IMR-90 (cell line): ENCODE measurements at regions not wholly inside any gene's neighbourhood (a gene's known extent, or its start where the extent isn't known, plus 50 kb on each side); places are given as distances from the start of the nearest gene placed in this dataset.

ENCODE experiments used
- ATAC-seq: fragments of 200-7000 bp; cut with Tn5 transposase; 2 replicates; pipeline ENCODE4 v1.9.1; 2020; ENCODE audit warnings: low read depth, mild to moderate bottlenecking, moderate library complexity
- BruUV-seq: library from RNA; stranded (reverse); fragments of 400-500 nt; replicated peaks from 2 replicates; lab custom pipeline; 2021; lab: Mats Ljungman, UMichigan
- CTCF ChIA-PET: fragments of 300-600 bp; formaldehyde crosslinking; extraction: SDS; loops from one replicate; lab custom pipeline; 2021; ENCODE audit warnings: antibody characterized with exemption; lab: Yijun Ruan, JAX
- POLR2A ChIA-PET: fragments of 300-600 bp; sonication (Branson Sonifier 250); formaldehyde crosslinking; loops from one replicate; lab custom pipeline; 2022; ENCODE audit warnings: antibody characterized with exemption; ENCODE audit not compliant: unreplicated experiment; lab: Charles Lee
- DNase-seq: peaks from one replicate; pipeline ENCODE4 v3.0.0; 2013
- H2AFZ ChIP-seq: replicated peaks from 2 replicates; pipeline ENCODE3; 2013; ENCODE audit warnings: low read length, mild to moderate bottlenecking; ENCODE audit not compliant: poor library complexity
- H2AK5ac ChIP-seq: 2 replicates; pipeline ENCODE4 v1.6.1; 2013; ENCODE audit warnings: low read depth, low read length, inconsistent platforms
- H2AK9ac ChIP-seq: replicated peaks from 2 replicates; pipeline ENCODE3; 2013; ENCODE audit warnings: mild to moderate bottlenecking, low read depth, low read length, moderate library complexity; ENCODE audit not compliant: poor library complexity
- H2BK120ac ChIP-seq: 2 replicates; pipeline ENCODE4 v1.6.1; 2013; ENCODE audit warnings: low read depth, low read length, inconsistent platforms
- H2BK15ac ChIP-seq: 3 replicates; pipeline ENCODE4 v1.6.1; 2013; ENCODE audit warnings: low read depth, low read length, inconsistent platforms
- H2BK20ac ChIP-seq: 2 replicates; pipeline ENCODE4 v1.6.1; 2013; ENCODE audit warnings: low read depth, mild to moderate bottlenecking, inconsistent platforms, low read length, moderate library complexity
- H2BK5ac ChIP-seq: 2 replicates; pipeline ENCODE4 v1.6.1; 2013; ENCODE audit warnings: mild to moderate bottlenecking, low read depth, low read length, inconsistent platforms; ENCODE audit not compliant: poor library complexity, severe bottlenecking
- H3K14ac ChIP-seq: replicated peaks from 2 replicates; pipeline ENCODE4 v1.6.1; 2013; ENCODE audit warnings: low read depth, low read length, inconsistent platforms
- H3K18ac ChIP-seq: 2 replicates; pipeline ENCODE4 v1.6.1; 2013; ENCODE audit warnings: low read depth, low read length, control low read depth
- H3K23ac ChIP-seq: 2 replicates; pipeline ENCODE4 v1.6.1; 2013; ENCODE audit warnings: low read depth, low read length, inconsistent platforms
- H3K27ac ChIP-seq: 2 replicates; pipeline ENCODE4 v1.5.1; 2013; ENCODE audit warnings: mild to moderate bottlenecking, control low read depth, low read length; ENCODE audit not compliant: insufficient read depth
- H3K27me3 ChIP-seq: 2 replicates; pipeline ENCODE4 v1.6.1; 2013; ENCODE audit warnings: low read length; ENCODE audit not compliant: control insufficient read depth, insufficient read depth
- H3K36me3 ChIP-seq: 2 replicates; pipeline ENCODE4 v1.6.1; 2013; ENCODE audit warnings: low read length, mixed read lengths; ENCODE audit not compliant: control insufficient read depth, insufficient read depth
- H3K4ac ChIP-seq: 2 replicates; pipeline ENCODE4 v1.6.1; 2013; ENCODE audit warnings: low read depth, low read length, inconsistent platforms
- H3K4me1 ChIP-seq: 2 replicates; pipeline ENCODE4 v1.6.1; 2013; ENCODE audit warnings: low read length, mixed read lengths; ENCODE audit not compliant: control insufficient read depth, insufficient read depth
- H3K4me2 ChIP-seq: 2 replicates; pipeline ENCODE4 v1.6.1; 2013; ENCODE audit warnings: low read depth, mild to moderate bottlenecking, control low read depth, low read length, moderate library complexity
- H3K4me3 ChIP-seq: 2 replicates; pipeline ENCODE4 v1.5.1; 2013; ENCODE audit warnings: low read depth, mild to moderate bottlenecking, control low read depth, low read length, moderate library complexity; ENCODE audit not compliant: insufficient read depth
- H3K56ac ChIP-seq: 2 replicates; pipeline ENCODE4 v1.6.1; 2013; ENCODE audit warnings: low read length, inconsistent platforms; ENCODE audit not compliant: insufficient read depth; ENCODE audit errors: extremely low read depth
- H3K79me1 ChIP-seq, 2 experiments: 2 replicates each; pipeline ENCODE4 v1.6.1; 2013; ENCODE audit warnings: low read length in 2 of 2, inconsistent platforms in 1 of 2, low read depth in 1 of 2
- H3K9ac ChIP-seq: 2 replicates; pipeline ENCODE4 v1.6.1; 2013; ENCODE audit warnings: low read depth, low read length, control low read depth
- H3K9me1 ChIP-seq: 2 replicates; pipeline ENCODE4 v1.6.1; 2013; ENCODE audit warnings: low read length, inconsistent platforms; ENCODE audit not compliant: insufficient read depth
- H3K9me3 ChIP-seq: 2 replicates; pipeline ENCODE4 v1.6.1; 2013; ENCODE audit warnings: low read length; ENCODE audit not compliant: control insufficient read depth, insufficient read depth
- H4K20me1 ChIP-seq: 2 replicates; pipeline ENCODE4 v1.6.1; 2013; ENCODE audit warnings: low read length, inconsistent platforms; ENCODE audit not compliant: insufficient read depth
- H4K5ac ChIP-seq: 2 replicates; pipeline ENCODE4 v1.6.1; 2013; ENCODE audit warnings: mild to moderate bottlenecking, low read depth, low read length, control low read depth
- H4K8ac ChIP-seq, 2 experiments: 2 replicates each; pipeline ENCODE4 v1.6.1; 2013; ENCODE audit warnings: low read depth in 2 of 2, low read length in 2 of 2, control low read depth in 1 of 2, inconsistent platforms in 1 of 2
- H4K91ac ChIP-seq: 2 replicates; pipeline ENCODE4 v1.6.1; 2013; ENCODE audit warnings: low read depth, low read length, inconsistent platforms; ENCODE audit not compliant: insufficient read depth
- BHLHE40 ChIP-seq: fragments of 150-350 bp; IDR thresholded peaks from 2 replicates; pipeline ENCODE4 v1.6.1; 2016; ENCODE audit warnings: mild to moderate bottlenecking, low read depth, low read length
- CEBPB ChIP-seq: IDR thresholded peaks from 2 replicates; pipeline ENCODE4 v1.6.1; 2012; ENCODE audit warnings: low read depth, low read length, improper control_type of control experiment
- CHD1 ChIP-seq: IDR thresholded peaks from 2 replicates; pipeline ENCODE4 v1.6.1; 2012; ENCODE audit warnings: low read depth, low read length, improper control_type of control experiment
- ELK1 ChIP-seq: fragments of 150-350 bp; IDR thresholded peaks from 2 replicates; pipeline ENCODE4 v1.6.1; 2016; ENCODE audit warnings: low read depth, mild to moderate bottlenecking, low read length, moderate library complexity, borderline replicate concordance
- FOS ChIP-seq: fragments of 150-350 bp; IDR thresholded peaks from 2 replicates; pipeline ENCODE4 v1.6.1; 2016; ENCODE audit warnings: low read depth, low read length
- MAFK ChIP-seq: IDR thresholded peaks from 2 replicates; pipeline ENCODE4 v1.6.1; 2012; ENCODE audit warnings: low read depth, low read length, improper control_type of control experiment
- MAZ ChIP-seq: IDR thresholded peaks from 2 replicates; pipeline ENCODE4 v1.6.1; 2012; ENCODE audit warnings: low read depth, mild to moderate bottlenecking, low read length, improper control_type of control experiment, moderate library complexity, borderline replicate concordance
- MXI1 ChIP-seq: IDR thresholded peaks from 2 replicates; pipeline ENCODE4 v1.6.1; 2012; ENCODE audit warnings: low read depth, mild to moderate bottlenecking, low read length, moderate library complexity, borderline replicate concordance
- NFE2L2 ChIP-seq: fragments of 150-350 bp; IDR thresholded peaks from 2 replicates; pipeline ENCODE4 v1.6.1; 2016; ENCODE audit warnings: low read depth, mild to moderate bottlenecking, low read length
- POLR2A ChIP-seq: IDR thresholded peaks from 2 replicates; pipeline ENCODE4 v1.6.1; 2012; ENCODE audit warnings: mild to moderate bottlenecking, low read depth, low read length
- RAD21 ChIP-seq: IDR thresholded peaks from 2 replicates; pipeline ENCODE4 v1.6.1; 2012; ENCODE audit warnings: low read length, improper control_type of control experiment
- RCOR1 ChIP-seq: IDR thresholded peaks from 2 replicates; pipeline ENCODE4 v1.6.1; 2012; ENCODE audit warnings: mild to moderate bottlenecking, low read length, improper control_type of control experiment; ENCODE audit not compliant: insufficient replicate concordance
- RFX5 ChIP-seq: IDR thresholded peaks from 2 replicates; pipeline ENCODE4 v1.8.0; 2012; ENCODE audit warnings: low read depth, mild to moderate bottlenecking, low read length, moderate library complexity
- SMC3 ChIP-seq: fragments of 150-350 bp; IDR thresholded peaks from 2 replicates; pipeline ENCODE4 v1.6.1; 2016; ENCODE audit warnings: low read depth, mild to moderate bottlenecking, antibody characterized with exemption, low read length, moderate library complexity
- WGBS, 2 experiments: methylation state at CpG; one replicate each; pipeline versions ENCODE4 v1.1.5 to v1.1.7; 2013; ENCODE audit warnings: missing lambda C conversion rate in 2 of 2; ENCODE audit not compliant: insufficient read length in 1 of 2; ENCODE audit errors: extremely low coverage in 2 of 2; 5-methylcytosine and 5-hydroxymethylcytosine counted together
- dilution Hi-C: fragments of 300-500 bp; cut with HindIII; formaldehyde crosslinking; loops from one replicate; pipeline ENCODE4 v1.14.3; 2018; ENCODE audit warnings: low sequenced_read_pairs; ENCODE audit not compliant: unreplicated experiment
- in situ Hi-C: fragments of 300-500 bp; cut with MboI; formaldehyde crosslinking; loops from 3 replicates; pipeline ENCODE4 v1.14.3; 2019; ENCODE audit warnings: low sequenced_read_pairs, inconsistent platforms, mixed read lengths
- intact Hi-C: fragments of 100-400 bp; cut with micrococcal nuclease; formaldehyde crosslinking; loops from 2 replicates; pipeline ENCODE4 v1.10.0; 2022
- TF ChIP-seq, protein P1 (sequence below): fragments of 150-350 bp; IDR thresholded peaks from 2 replicates; pipeline ENCODE4 v1.6.1; 2017; ENCODE audit warnings: mild to moderate bottlenecking, antibody characterized with exemption, low read length, low read depth
- TF ChIP-seq, protein P2 (sequence below): conservative IDR thresholded peaks from 2 replicates; pipeline ENCODE4 v1.5.1; 2012; ENCODE audit warnings: mild to moderate bottlenecking, low read depth, low read length, improper control_type of control experiment

DNA sequence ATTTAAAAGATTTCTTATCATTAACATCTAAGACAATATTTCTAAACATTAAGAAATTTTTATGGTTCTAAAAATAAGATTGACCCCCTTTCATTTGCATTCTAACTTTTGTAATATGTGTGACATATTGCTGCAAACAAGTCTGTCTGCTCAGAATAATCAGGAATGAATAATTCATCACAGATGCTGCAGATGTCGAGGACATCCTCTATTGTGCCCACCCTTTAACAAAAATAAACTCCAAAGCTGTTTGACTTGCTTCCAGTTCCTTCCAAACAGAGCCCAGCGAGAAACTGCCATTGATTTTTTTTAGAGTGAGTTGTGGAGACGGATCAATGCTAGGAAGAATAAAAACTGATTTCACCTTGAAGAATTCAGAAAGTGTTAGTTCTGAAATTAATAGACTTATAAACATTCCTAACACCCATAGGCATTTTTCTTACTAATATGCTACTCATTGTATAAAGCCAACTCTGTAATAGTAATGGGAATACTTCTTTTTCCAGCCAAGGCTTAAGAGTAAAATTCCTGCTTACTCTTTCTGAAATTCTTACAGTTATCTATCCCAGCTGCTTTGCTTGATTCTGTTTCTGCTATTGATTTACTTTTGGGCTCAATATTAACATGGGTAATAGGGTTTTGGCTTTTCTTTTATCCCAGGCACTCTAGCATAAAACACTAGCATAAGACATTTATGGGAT lies 244.8 kb upstream of the FAM83B start:
- dilution Hi-C loops (no loop called here), intact Hi-C loops (no loop called here), in situ Hi-C loops (no loop called here)
- Histone ChIP-seq H3K79me1 (no peaks in the 10 kb centered on the region), H3K36me3 (no peaks in the 10 kb centered on the region), H3K4me3 (no peak overlapping the region), H3K4me2 (no peak overlapping the region), H3K18ac (no peak overlapping the region), H4K5ac (no peak overlapping the region), H2BK20ac (no peak overlapping the region), H2BK15ac (no peak overlapping the region), H4K91ac (no peak overlapping the region), H3K27me3 (no peaks in the 10 kb centered on the region), H3K56ac (no peak overlapping the region), H2AFZ (no peak overlapping the region), H3K27ac (no peak overlapping the region), H4K8ac (no peak overlapping the region), H3K14ac (no peak overlapping the region), H2AK5ac (no peak overlapping the region), H2BK5ac (no peak overlapping the region), H3K23ac (no peak overlapping the region), H3K9ac (no peak overlapping the region), H3K4me1 (no peaks in the 10 kb centered on the region), H4K20me1 (no peaks in the 10 kb centered on the region), H3K4ac (no peak overlapping the region), H2BK120ac (no peak overlapping the region), H3K9me1 (no peaks in the 10 kb centered on the region), H2AK9ac (no peak overlapping the region), H3K9me3 (no peaks in the 10 kb centered on the region)
- no TSS peak for BruUV-seq
- ChIA-PET POLR2A (no interaction called here), CTCF (interaction anchor here (0.5 kb wide), 1 partner anchor 681 kb away, joined by 4 read pairs; no protein-coding TSS in a partner anchor)
- DNase-seq = no peak
- no peak for ATAC-seq
- no CpG with 5 or more reads among the region's 3 CpGs for WGBS, 2 experiments
- no peak for TF ChIP-seq NFE2L2
- no peak for TF ChIP-seq CEBPB
- no peak for TF ChIP-seq RAD21
- TF ChIP-seq RCOR1 = no peak
- no peak for TF ChIP-seq ELK1
- TF ChIP-seq, protein P1, sequence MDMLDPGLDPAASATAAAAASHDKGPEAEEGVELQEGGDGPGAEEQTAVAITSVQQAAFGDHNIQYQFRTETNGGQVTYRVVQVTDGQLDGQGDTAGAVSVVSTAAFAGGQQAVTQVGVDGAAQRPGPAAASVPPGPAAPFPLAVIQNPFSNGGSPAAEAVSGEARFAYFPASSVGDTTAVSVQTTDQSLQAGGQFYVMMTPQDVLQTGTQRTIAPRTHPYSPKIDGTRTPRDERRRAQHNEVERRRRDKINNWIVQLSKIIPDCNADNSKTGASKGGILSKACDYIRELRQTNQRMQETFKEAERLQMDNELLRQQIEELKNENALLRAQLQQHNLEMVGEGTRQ = no peak
- TF ChIP-seq, protein P2, sequence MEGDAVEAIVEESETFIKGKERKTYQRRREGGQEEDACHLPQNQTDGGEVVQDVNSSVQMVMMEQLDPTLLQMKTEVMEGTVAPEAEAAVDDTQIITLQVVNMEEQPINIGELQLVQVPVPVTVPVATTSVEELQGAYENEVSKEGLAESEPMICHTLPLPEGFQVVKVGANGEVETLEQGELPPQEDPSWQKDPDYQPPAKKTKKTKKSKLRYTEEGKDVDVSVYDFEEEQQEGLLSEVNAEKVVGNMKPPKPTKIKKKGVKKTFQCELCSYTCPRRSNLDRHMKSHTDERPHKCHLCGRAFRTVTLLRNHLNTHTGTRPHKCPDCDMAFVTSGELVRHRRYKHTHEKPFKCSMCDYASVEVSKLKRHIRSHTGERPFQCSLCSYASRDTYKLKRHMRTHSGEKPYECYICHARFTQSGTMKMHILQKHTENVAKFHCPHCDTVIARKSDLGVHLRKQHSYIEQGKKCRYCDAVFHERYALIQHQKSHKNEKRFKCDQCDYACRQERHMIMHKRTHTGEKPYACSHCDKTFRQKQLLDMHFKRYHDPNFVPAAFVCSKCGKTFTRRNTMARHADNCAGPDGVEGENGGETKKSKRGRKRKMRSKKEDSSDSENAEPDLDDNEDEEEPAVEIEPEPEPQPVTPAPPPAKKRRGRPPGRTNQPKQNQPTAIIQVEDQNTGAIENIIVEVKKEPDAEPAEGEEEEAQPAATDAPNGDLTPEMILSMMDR = no peak
- TF ChIP-seq SMC3 = no peak
- TF ChIP-seq RFX5 = no peak
- no peak for TF ChIP-seq POLR2A
- no peak for TF ChIP-seq CHD1
- no peak for TF ChIP-seq MXI1
- no peak for TF ChIP-seq MAFK
- TF ChIP-seq FOS = no peak
- TF ChIP-seq BHLHE40 = no peak
- no peak for TF ChIP-seq MAZ
